CD4-positive, alpha-beta T cell treated with Interleukin-12 subunit alpha and Interleukin-12 subunit beta, for 1 hour (primary cell): ENCODE measurements at regions not wholly inside any gene's neighbourhood (a gene's known extent, or its start where the extent isn't known, plus 50 kb on each side); places are given as distances from the start of the nearest gene placed in this dataset.
"Not testable (repeated sequence)": the region's sequence is repeated elsewhere in the genome, so short reads cannot be mapped to it uniquely, and the experiment has no call there.

ENCODE experiments used
- DNase-seq: peaks from one replicate; pipeline ENCODE4 v3.0.0-alpha.2; 2020

DNA sequence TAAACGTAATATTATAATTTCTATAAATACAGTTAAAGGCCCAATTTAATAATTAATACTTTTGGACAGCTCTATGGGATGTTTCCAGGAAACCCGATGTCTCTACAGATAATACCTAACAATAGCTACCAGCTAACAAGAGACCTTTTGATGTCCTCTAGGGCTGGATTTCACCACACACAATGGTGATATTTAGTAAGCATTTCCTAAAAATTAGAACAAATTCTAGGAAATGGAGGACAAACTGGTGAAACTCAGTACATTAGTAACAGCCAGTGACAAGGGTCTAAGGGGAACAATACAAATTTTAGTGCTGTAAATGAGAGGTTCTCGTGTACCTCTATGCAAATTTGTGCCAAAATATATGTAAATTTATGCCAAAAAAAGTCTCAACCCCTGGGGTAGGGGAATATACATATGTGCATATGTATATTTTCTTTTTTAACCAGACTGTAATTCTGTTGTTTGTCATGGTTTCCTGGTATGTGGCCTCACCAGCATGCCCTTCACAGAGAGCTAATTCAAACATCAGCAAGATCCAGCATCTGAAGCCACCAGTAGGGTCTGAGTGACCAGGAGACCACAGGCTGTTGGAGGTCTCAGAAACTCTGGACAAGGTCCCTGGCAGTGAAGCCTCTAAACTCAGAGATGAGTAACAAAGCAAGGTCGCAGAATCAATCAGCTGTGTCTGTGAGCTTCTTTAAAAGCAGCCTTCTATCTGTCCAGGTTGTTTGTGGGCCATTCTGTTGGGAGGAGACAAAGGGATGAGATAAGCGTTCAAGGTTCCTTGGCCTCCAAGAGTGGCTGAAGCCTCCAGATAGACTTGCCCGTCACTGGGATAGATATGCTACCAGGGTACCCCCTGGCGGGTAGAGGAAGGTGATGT lies 235.1 kb upstream of the RREB1 start:
- no peak for DNase-seq

DNA sequence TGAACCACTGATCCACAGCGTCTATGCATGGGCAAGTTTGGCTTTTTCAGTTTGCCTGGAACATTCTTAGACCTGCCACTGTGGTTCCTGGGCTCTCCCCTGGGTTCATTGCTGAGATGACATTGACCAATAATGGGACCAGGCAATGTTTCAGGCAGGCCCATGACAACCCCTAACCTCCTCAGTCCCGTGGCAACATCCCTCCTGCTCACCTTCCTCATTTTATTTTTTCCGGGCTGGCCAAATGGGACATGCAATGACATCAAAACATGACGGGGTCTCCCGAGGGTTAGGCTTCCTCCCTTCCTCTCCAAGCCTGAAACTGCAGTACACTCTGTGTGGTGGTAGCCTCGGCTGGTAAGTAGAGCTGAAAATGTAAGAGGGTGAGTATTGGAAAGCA lies 234.0 kb upstream of the RREB1 start:
- no peak for DNase-seq

DNA sequence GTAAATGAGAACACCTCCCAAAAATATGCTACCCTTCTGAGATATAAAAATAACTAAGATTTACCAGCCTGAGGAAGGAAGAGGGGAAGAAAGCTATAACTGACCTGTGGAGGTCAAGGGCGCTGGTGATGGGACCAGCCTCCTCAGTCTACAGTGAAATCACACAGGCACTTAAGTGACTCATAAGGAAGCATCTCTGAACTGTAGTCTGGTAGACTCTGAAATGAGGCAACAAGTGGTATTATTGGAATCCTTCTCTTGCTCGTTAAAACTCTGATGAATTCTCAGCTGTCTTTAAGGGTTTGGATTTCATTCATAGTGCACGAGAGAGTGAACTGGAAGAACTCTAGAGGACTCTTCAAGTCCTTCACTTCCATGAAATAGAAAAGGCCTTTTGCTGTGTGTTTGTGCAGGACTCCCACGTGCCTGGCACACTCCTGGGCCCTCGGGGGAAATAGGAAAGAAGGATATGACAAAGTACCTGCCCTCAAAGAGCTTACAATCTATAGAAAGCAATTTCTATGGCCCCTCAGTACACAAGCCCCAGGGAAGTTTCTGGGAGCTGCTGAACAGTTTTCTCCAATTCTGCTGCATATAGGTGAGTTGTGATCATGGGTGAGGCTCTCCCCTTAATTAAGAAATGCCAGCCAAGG lies 231.8 kb upstream of the RREB1 start:
- DNase-seq, result no peak

GRCh38 chr6:6877792-6878191 lies 230.0 kb upstream of the RREB1 start:
- not testable (repeated sequence) for DNase-seq

DNA sequence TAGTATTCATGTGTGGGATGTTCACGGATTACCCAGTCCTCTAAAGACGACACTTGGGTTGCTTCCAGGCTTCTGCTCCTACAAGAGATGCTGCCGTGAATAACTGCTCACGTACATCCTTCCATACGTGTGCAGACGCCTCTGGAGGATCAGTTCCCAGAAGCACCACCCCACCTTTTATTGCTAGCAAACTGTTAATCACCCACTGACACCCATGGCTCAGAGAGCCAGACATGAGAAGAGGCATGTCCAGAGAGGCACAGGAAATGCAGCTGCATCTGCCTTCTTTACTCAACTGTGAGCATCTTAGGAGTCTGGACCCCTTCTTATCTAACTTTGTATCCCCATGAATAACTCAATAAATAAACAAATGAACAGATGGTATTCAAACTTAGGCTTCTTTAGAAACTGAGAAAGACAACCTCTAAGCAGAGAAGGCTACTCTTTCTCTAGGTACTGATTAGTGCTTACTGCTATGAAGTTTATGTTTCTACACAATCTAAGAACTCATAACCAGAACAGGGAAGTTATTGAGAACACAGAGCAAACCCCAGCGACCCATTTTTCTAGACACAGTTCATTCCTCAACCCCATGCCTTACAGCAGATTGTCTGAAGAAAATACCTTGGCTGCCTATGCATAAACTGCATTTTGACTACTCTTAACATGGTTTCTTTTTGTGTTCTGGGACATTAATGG lies 228.7 kb upstream of the RREB1 start:
- DNase-seq, result no peak

DNA sequence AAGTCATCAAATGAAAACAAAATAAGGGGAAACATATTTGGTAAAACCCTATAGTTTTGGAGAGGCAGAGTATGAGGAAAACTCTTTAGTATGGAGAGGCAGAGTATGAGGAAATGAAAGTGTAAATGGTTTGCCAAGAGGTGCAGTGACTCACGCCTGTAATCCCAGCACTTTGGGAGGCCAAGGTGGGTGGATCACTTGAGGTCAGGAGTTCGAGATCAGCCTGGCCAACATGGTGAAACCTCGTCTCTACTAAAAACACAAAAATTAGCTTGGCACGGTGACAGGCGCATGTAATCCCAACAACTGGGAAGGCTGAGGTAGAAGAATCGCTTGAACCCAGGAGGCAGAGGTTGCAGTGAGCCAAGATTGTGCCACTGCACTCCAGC lies 228.2 kb upstream of the RREB1 start:
- DNase-seq, result not testable (repeated sequence)

DNA sequence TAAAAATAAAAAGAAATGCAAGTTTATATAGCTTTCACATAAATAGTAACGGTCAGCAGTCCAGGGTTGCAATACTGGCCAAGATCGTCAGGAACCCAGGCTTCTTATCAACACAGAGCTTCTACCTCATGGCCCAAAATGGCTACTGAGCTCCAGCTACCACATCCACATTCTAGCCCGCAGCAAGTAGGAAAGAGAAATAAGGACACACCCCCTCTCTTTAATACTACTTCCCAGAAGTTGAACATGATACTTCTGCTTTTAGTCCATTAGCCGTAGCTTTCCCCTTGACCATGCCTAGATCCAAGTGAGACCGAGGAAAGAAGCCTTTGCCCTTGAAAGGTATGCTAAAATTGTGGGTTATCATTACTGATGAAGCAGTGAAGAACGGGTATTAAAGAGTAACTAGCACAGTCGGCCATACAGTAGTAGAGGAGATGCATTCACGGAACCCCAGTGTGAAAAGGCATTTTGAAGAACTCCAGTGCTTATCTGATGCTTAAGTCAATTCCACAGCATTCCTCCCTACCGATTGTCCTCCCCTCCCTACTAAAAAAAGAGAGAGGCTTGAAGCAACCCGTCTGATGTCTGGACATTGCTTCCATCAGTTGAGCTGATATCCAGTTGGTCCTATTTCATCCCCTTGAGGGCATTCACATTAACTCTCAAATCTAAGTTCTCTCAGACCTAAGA lies 226.9 kb upstream of the RREB1 start:
- DNase-seq, result no peak

- DNase-seq, result no peak
Observed at GRCh38 chr6:6881438-6882225, 226.1 kb upstream of the RREB1 start.

DNA sequence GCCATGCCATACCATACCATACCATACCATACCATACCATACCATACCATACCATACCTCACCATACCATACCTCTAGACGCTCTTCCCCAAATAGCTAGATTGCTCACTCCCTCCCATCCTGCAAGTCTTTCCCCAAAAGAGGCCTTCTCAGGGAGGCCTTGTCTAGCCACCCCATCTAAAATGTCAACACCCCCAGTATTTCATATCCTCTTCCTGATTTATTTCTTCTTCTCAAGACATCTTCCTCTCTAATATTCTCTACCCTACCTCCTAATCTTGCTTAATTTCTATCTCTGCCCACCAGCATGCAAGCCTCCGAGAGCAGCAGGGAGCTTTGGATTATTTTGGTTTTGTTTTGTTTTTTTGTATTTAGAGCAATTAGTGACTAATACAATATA lies 225.2 kb upstream of the RREB1 start:
- no peak for DNase-seq

DNA sequence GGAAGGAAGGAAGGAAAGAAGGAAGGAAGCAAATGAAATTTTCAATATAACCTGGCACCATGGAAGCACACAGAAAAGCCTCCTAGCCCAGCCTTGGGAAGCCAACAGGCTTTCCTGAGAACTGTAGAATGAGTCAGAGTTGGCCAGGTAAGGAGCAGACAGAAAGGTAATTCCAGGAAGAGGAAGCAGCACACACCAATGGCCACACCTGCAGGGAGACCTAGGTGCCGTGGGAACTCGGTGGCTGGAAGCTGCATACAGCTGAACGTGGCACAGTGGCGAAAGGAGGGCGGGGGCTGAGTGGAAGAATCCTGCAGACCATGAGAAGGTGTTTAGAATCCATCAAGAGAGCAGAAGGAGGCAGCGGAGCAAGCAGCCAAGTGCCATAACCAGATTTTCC lies 224.8 kb upstream of the RREB1 start:
- no peak for DNase-seq

DNA sequence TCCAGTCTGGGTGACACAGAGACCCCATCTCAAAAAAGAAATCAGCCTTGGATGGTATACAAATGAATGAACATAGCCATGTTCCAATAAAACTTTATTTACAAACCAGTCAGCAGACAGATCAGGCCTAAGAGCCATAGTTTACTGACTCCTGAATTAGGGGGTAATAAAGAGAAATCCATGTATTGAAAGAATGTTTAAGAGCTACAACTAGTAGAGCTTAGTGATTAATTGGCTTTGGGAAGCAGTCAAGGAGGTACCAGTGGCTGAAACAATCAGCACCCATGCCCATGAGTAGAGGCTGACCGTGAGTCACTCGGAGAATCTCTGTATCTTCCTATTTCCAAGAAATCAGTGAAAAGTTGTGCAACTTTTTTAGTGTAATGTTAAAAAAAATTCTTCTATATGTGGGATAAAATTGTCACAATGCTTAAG lies 223.6 kb upstream of the RREB1 start:
- DNase-seq, result no peak

DNA sequence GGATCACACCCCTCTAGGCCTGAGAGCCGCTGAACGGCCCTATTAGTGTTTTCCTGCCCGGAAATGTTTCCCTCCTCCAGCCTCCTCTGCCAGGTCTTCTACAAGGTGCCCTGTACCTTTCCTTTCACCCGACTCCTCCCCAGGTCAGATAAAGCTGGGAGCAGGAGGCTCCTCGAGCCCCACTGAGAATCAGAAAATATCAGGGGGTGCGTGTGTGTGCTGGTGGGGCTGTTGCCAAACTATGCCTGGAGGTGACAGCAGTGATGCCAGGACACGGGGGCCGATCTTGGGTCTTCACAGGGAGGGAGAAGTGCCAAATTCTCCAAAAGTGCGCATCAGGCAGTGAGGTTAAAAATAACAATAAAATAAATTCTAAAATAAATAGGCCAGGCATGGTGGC lies 222.8 kb upstream of the RREB1 start:
- DNase-seq, result no peak

GRCh38 chr6:6885521-6886170 lies 222.1 kb upstream of the RREB1 start:
- DNase-seq, result no peak

- DNase-seq, result peak; percentile 5
Observed at GRCh38 chr6:6886171-6886885, 221.4 kb upstream of the RREB1 start.

GRCh38 chr6:6886886-6887285 lies 220.9 kb upstream of the RREB1 start:
- no peak for DNase-seq

DNA sequence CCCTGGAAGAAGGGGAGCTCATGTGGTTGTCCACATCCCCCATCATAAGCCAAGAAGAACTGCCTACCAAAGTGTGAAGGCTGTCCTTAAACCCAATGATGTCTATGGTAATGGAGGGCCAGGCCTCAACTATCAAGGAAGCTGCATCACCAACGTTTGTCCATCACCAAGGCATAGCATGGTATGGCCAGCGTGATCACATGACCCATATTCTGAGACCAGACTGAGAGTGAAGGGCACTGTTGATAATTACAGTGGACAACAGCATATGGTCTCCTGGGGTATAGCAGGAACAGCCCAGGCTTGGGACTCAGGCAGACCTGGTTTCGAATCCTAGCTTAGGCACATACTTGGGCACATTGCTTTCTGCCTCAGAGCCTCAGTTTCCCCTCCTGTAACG lies 218.2 kb upstream of the RREB1 start:
- no peak for DNase-seq

DNA sequence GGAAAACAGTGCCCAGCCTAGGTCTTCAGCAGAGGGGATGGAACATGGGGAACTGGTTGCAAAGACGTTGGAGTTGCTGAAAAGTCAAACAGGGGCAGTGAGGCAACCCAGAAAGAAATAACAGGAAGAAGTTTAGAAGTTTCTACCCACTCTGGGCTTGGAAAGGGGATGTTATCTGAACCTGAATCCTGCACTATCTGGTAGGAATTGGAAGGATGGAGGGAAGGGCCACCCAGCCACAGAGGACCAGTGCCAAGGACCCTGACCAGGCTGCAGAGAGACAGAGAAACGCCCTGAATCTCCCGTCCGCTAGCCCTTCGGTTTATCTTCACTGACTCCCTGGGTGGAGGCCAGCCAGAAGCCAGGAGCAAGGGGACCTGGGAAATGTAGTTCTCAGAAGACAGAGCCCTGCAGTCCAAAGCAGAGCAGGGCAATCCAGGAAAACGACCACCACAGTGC lies 217.3 kb upstream of the RREB1 start:
- DNase-seq, result no peak

DNA sequence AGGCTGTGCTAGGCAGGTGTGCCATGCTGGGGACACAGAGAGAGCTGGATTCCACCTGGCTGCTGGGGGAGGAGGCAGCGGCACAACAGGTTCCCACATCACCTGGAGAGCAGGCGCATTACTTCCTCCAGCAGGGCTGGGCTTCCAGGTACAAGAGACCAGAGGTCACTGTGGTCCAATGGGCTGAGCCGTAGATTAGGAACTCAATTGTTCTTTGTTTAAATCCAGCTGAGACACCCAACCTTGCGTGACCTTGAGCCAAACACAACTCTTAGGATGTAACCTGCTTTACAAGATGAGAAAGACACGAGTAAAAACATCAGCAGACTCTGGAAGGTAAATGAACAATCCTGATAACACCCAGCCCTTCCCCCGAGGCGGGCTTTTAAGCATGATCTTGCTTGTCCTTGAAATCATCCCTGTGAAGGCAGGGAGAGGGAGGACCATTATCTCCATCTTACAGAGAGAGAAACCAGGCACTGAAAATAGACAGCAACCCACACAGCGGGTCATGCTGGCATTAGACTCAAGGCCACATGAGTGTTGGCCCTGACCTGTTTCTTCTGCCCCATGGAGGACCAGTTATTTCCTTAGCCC lies 216.5 kb upstream of the RREB1 start:
- no peak for DNase-seq

GRCh38 chr6:6891949-6892461 lies 215.8 kb upstream of the RREB1 start:
- no peak for DNase-seq
